ENCODE measurements at regions not wholly inside any gene's neighbourhood (a gene's known extent, or its start where the extent isn't known, plus 50 kb on each side); places are given as distances from the start of the nearest gene placed in this dataset.

GRCh38 chr6:23390221-23390620 is 735.8 kb upstream of the NRSN1 start:
- TF ChIP-seq, protein P1, sequence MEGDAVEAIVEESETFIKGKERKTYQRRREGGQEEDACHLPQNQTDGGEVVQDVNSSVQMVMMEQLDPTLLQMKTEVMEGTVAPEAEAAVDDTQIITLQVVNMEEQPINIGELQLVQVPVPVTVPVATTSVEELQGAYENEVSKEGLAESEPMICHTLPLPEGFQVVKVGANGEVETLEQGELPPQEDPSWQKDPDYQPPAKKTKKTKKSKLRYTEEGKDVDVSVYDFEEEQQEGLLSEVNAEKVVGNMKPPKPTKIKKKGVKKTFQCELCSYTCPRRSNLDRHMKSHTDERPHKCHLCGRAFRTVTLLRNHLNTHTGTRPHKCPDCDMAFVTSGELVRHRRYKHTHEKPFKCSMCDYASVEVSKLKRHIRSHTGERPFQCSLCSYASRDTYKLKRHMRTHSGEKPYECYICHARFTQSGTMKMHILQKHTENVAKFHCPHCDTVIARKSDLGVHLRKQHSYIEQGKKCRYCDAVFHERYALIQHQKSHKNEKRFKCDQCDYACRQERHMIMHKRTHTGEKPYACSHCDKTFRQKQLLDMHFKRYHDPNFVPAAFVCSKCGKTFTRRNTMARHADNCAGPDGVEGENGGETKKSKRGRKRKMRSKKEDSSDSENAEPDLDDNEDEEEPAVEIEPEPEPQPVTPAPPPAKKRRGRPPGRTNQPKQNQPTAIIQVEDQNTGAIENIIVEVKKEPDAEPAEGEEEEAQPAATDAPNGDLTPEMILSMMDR (IDR thresholded peaks at IDR 0.05), result no peak
- no peak for TF ChIP-seq POLR2A (IDR thresholded peaks at IDR 0.05)
